ENCODE measurements at regions not wholly inside any gene's neighbourhood (a gene's known extent, or its start where the extent isn't known, plus 50 kb on each side); places are given as distances from the start of the nearest gene placed in this dataset.

GRCh38 chr11:87851827-87852226 is 323.4 kb downstream of the RAB38 start:
- Mint-ChIP-seq H3K27me3 (ENCODE audit: low read depth) (no peaks in the 10 kb centered on the region), H3K9me3 (no peaks in the 10 kb centered on the region)
- no peak overlapping the region for H3K27ac ChIP-seq (ENCODE audit: insufficient read length, low read depth, low read length)

More at GRCh38 chr11:87851827-87852226, 323.4 kb downstream of the RAB38 start:
- no peak overlapping the region for H3K14ac ChIP-seq (ENCODE audit: insufficient read depth, low read length)
- H2BK20ac ChIP-seq (ENCODE audit: low read depth, low read length, poor library complexity, severe bottlenecking) = no peak overlapping the region
- no peak overlapping the region for H3T11ph ChIP-seq (ENCODE audit: low read length)
- no peak overlapping the region for H3K56ac ChIP-seq (ENCODE audit: insufficient read length, low read depth, low read length)
- H3K9ac ChIP-seq (ENCODE audit: extremely low read depth, insufficient read length, low read length) = no peak overlapping the region
- H3K36me3 Mint-ChIP-seq (ENCODE audit: insufficient read depth in 1 of 3, low read depth in 3 of 3) = no peaks in the 10 kb centered on the region
- no peak overlapping the region for H3K4me2 ChIP-seq (ENCODE audit: insufficient read depth, insufficient read length, low read length)
- no peak overlapping the region for H4K91ac ChIP-seq (ENCODE audit: insufficient read length, low read depth, low read length)
- no peak overlapping the region for H2AFZ ChIP-seq (ENCODE audit: low read length)
- H3K79me1 ChIP-seq (ENCODE audit: insufficient read depth, low read depth, low read length, poor library complexity, severe bottlenecking) = no peaks in the 10 kb centered on the region
- no peaks in the 10 kb centered on the region for H3K27me3 ChIP-seq (ENCODE audit: insufficient read depth, low read length)
- H2AK5ac ChIP-seq (ENCODE audit: insufficient read length, low read length) = no peak overlapping the region
- H2BK15ac ChIP-seq (ENCODE audit: low read depth, low read length) = no peak overlapping the region
- H4K8ac ChIP-seq (replicated peaks; ENCODE audit: insufficient read length, low read depth, low read length) = no peak overlapping the region
- H2BK5ac ChIP-seq (ENCODE audit: insufficient read length, low read length) = no peak overlapping the region
- no peak for DNase-seq
- H3K27ac Mint-ChIP-seq = peak overlapping the region in 1 of 3 experiments; percentile 66; a peak in 1 of 7 replicates
- no peak overlapping the region for H3K18ac ChIP-seq (ENCODE audit: insufficient read length, low read depth, low read length)
- no peak overlapping the region for H4K5ac ChIP-seq (ENCODE audit: insufficient read length, low read depth, low read length)
- H3K79me2 ChIP-seq (ENCODE audit: insufficient read depth, low read length) = no peaks in the 10 kb centered on the region
- no peaks in the 10 kb centered on the region for H3K4me1 ChIP-seq (ENCODE audit: insufficient read depth, low read length)
- no peaks in the 10 kb centered on the region for H3K9me3 ChIP-seq (ENCODE audit: control insufficient read depth, low read depth, low read length)
- no peak overlapping the region for H3K4ac ChIP-seq (ENCODE audit: low read depth, low read length)
- H4K20me1 ChIP-seq (ENCODE audit: control insufficient read depth, insufficient read depth, insufficient read length) = no peaks in the 10 kb centered on the region
- TF ChIP-seq, protein P1, sequence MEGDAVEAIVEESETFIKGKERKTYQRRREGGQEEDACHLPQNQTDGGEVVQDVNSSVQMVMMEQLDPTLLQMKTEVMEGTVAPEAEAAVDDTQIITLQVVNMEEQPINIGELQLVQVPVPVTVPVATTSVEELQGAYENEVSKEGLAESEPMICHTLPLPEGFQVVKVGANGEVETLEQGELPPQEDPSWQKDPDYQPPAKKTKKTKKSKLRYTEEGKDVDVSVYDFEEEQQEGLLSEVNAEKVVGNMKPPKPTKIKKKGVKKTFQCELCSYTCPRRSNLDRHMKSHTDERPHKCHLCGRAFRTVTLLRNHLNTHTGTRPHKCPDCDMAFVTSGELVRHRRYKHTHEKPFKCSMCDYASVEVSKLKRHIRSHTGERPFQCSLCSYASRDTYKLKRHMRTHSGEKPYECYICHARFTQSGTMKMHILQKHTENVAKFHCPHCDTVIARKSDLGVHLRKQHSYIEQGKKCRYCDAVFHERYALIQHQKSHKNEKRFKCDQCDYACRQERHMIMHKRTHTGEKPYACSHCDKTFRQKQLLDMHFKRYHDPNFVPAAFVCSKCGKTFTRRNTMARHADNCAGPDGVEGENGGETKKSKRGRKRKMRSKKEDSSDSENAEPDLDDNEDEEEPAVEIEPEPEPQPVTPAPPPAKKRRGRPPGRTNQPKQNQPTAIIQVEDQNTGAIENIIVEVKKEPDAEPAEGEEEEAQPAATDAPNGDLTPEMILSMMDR (conservative IDR thresholded peaks at IDR 0.05) = no peak
- H3K23me2 ChIP-seq (ENCODE audit: insufficient read length, low read depth, low read length, poor library complexity, severe bottlenecking) = no peaks in the 10 kb centered on the region
- no peak overlapping the region for H3K23ac ChIP-seq (ENCODE audit: insufficient read length, low read depth, low read length)
- H2BK12ac ChIP-seq (ENCODE audit: insufficient read length, low read depth, low read length) = no peak overlapping the region
- H3K4me1 Mint-ChIP-seq = no peaks in the 10 kb centered on the region
- WGBS (ENCODE audit: extremely low coverage, insufficient read length, low lambda C conversion rate) = no CpG with 5 or more reads among the region's 1 CpG
- H3K4me3 Mint-ChIP-seq = no peak overlapping the region
- H2BK120ac ChIP-seq (ENCODE audit: low read depth, low read length, poor library complexity, severe bottlenecking) = no peak overlapping the region

All from H9 (cell line).